ENCODE measurements at regions not wholly inside any gene's neighbourhood (a gene's known extent, or its start where the extent isn't known, plus 50 kb on each side); places are given as distances from the start of the nearest gene placed in this dataset.
"Not testable (repeated sequence)": the region's sequence is repeated elsewhere in the genome, so short reads cannot be mapped to it uniquely, and the experiment has no call there.

GRCh38 chr6:167476844-167477595, 152.1 kb downstream of the TTLL2 start:
- H3K27me3 ChIP-seq (ENCODE audit: control insufficient read depth in 5 of 5, insufficient read depth in 4 of 5, low read length in 5 of 5): peaks cover 0 to 4% (median 0%) of the 10 kb centered on the region in 5 donors
- no peaks in the 10 kb centered on the region for H3K36me3 ChIP-seq (ENCODE audit: control insufficient read depth in 5 of 5, insufficient read depth in 5 of 5, low read length in 5 of 5)
- no peak overlapping the region for H3K9ac ChIP-seq (ENCODE audit: low read length in 5 of 5)
- no peaks in the 10 kb centered on the region for H3K9me3 ChIP-seq (ENCODE audit: control insufficient read depth in 5 of 5, low read length in 5 of 5)
- no peak overlapping the region for H3K27ac ChIP-seq (ENCODE audit: low read depth, low read length)
- H3K4me3 ChIP-seq (ENCODE audit: low read depth in 1 of 5, low read length in 5 of 5): no peak overlapping the region
- H3K4me1 ChIP-seq (ENCODE audit: control insufficient read depth in 5 of 5, insufficient read depth in 5 of 5, low read length in 5 of 5): peaks cover 6 to 28% (median 12%) of the 10 kb centered on the region in 5 donors

- Histone ChIP-seq H3K36me3 (ENCODE audit: control insufficient read depth in 5 of 5, insufficient read depth in 5 of 5, low read length in 5 of 5) (no peaks in the 10 kb centered on the region), H3K27ac (ENCODE audit: low read depth, low read length) (no peak overlapping the region), H3K9me3 (ENCODE audit: control insufficient read depth in 5 of 5, low read length in 5 of 5) (no peaks in the 10 kb centered on the region), H3K4me3 (ENCODE audit: low read depth in 1 of 5, low read length in 5 of 5) (no peak overlapping the region), H3K9ac (ENCODE audit: low read length in 5 of 5) (no peak overlapping the region), H3K4me1 (ENCODE audit: control insufficient read depth in 5 of 5, insufficient read depth in 5 of 5, low read length in 5 of 5) (peaks cover 6 to 28% (median 12%) of the 10 kb centered on the region in 5 donors), H3K27me3 (ENCODE audit: control insufficient read depth in 5 of 5, insufficient read depth in 4 of 5, low read length in 5 of 5) (peaks cover 0 to 6% (median 0%) of the 10 kb centered on the region in 5 donors)
Observed at GRCh38 chr6:167477688-167478087, 152.8 kb downstream of the TTLL2 start.

- H3K9me3 ChIP-seq (ENCODE audit: control insufficient read depth in 5 of 5, low read length in 5 of 5): no peaks in the 10 kb centered on the region
- H3K27ac ChIP-seq (ENCODE audit: low read depth, low read length): peak overlapping the region; percentile 30
- peaks cover 6 to 25% (median 9%) of the 10 kb centered on the region in 5 donors for H3K4me1 ChIP-seq (ENCODE audit: control insufficient read depth in 5 of 5, insufficient read depth in 5 of 5, low read length in 5 of 5)
- no peaks in the 10 kb centered on the region for H3K36me3 ChIP-seq (ENCODE audit: control insufficient read depth in 5 of 5, insufficient read depth in 5 of 5, low read length in 5 of 5)
- peak overlapping the region in 1 of 5 donors; percentile 18 for H3K4me3 ChIP-seq (ENCODE audit: low read depth in 1 of 5, low read length in 5 of 5)
- H3K9ac ChIP-seq (ENCODE audit: low read length in 5 of 5): no peak overlapping the region
- H3K27me3 ChIP-seq (ENCODE audit: control insufficient read depth in 5 of 5, insufficient read depth in 4 of 5, low read length in 5 of 5): peaks cover 0 to 6% (median 0%) of the 10 kb centered on the region in 5 donors
Observed at GRCh38 chr6:167479301-167479700, 154.4 kb downstream of the TTLL2 start.

GRCh38 chr6:167479901-167480648, 155.2 kb downstream of the TTLL2 start:
- peak overlapping the region in 3 of 5 donors; percentile 2 to 48 (median 18) for H3K4me3 ChIP-seq (ENCODE audit: low read depth in 1 of 5, low read length in 5 of 5)
- peaks cover 0 to 6% (median 0%) of the 10 kb centered on the region in 5 donors for H3K27me3 ChIP-seq (ENCODE audit: control insufficient read depth in 5 of 5, insufficient read depth in 4 of 5, low read length in 5 of 5)
- peaks cover 6 to 25% (median 9%) of the 10 kb centered on the region in 5 donors for H3K4me1 ChIP-seq (ENCODE audit: control insufficient read depth in 5 of 5, insufficient read depth in 5 of 5, low read length in 5 of 5)
- no peak overlapping the region for H3K9ac ChIP-seq (ENCODE audit: low read length in 5 of 5)
- H3K9me3 ChIP-seq (ENCODE audit: control insufficient read depth in 5 of 5, low read length in 5 of 5): no peaks in the 10 kb centered on the region
- peak overlapping the region; percentile 30 for H3K27ac ChIP-seq (ENCODE audit: low read depth, low read length)
- H3K36me3 ChIP-seq (ENCODE audit: control insufficient read depth in 5 of 5, insufficient read depth in 5 of 5, low read length in 5 of 5): no peaks in the 10 kb centered on the region

GRCh38 chr6:167481307-167481926, 156.5 kb downstream of the TTLL2 start:
- H3K36me3 ChIP-seq (ENCODE audit: control insufficient read depth in 5 of 5, insufficient read depth in 5 of 5, low read length in 5 of 5): no peaks in the 10 kb centered on the region
- no peaks in the 10 kb centered on the region for H3K9me3 ChIP-seq (ENCODE audit: control insufficient read depth in 5 of 5, low read length in 5 of 5)
- H3K9ac ChIP-seq (ENCODE audit: low read length in 5 of 5): no peak overlapping the region
- no peak overlapping the region for H3K27ac ChIP-seq (ENCODE audit: low read depth, low read length)
- no peak overlapping the region for H3K4me3 ChIP-seq (ENCODE audit: low read depth in 1 of 5, low read length in 5 of 5)
- peaks cover 6 to 25% (median 9%) of the 10 kb centered on the region in 5 donors for H3K4me1 ChIP-seq (ENCODE audit: control insufficient read depth in 5 of 5, insufficient read depth in 5 of 5, low read length in 5 of 5)
- H3K27me3 ChIP-seq (ENCODE audit: control insufficient read depth in 5 of 5, insufficient read depth in 4 of 5, low read length in 5 of 5): peaks cover 0 to 6% (median 0%) of the 10 kb centered on the region in 5 donors

- peaks cover 6 to 25% (median 9%) of the 10 kb centered on the region in 5 donors for H3K4me1 ChIP-seq (ENCODE audit: control insufficient read depth in 5 of 5, insufficient read depth in 5 of 5, low read length in 5 of 5)
- H3K4me3 ChIP-seq (ENCODE audit: low read depth in 1 of 5, low read length in 5 of 5); H3K27ac ChIP-seq (ENCODE audit: low read depth, low read length); H3K27me3 ChIP-seq (ENCODE audit: control insufficient read depth in 5 of 5, insufficient read depth in 4 of 5, low read length in 5 of 5); H3K36me3 ChIP-seq (ENCODE audit: control insufficient read depth in 5 of 5, insufficient read depth in 5 of 5, low read length in 5 of 5); H3K9me3 ChIP-seq (ENCODE audit: control insufficient read depth in 5 of 5, low read length in 5 of 5); H3K9ac ChIP-seq (ENCODE audit: low read length in 5 of 5): not testable (repeated sequence)
Observed at GRCh38 chr6:167482801-167483200, 157.9 kb downstream of the TTLL2 start.

- H3K27ac ChIP-seq (ENCODE audit: low read depth, low read length): no peak overlapping the region
- H3K4me3 ChIP-seq (ENCODE audit: low read depth in 1 of 5, low read length in 5 of 5): no peak overlapping the region
- peaks cover 0 to 9% (median under 1%) of the 10 kb centered on the region in 5 donors for H3K4me1 ChIP-seq (ENCODE audit: control insufficient read depth in 5 of 5, insufficient read depth in 5 of 5, low read length in 5 of 5)
- H3K9me3 ChIP-seq (ENCODE audit: control insufficient read depth in 5 of 5, low read length in 5 of 5): no peaks in the 10 kb centered on the region
- no peaks in the 10 kb centered on the region for H3K36me3 ChIP-seq (ENCODE audit: control insufficient read depth in 5 of 5, insufficient read depth in 5 of 5, low read length in 5 of 5)
- H3K27me3 ChIP-seq (ENCODE audit: control insufficient read depth in 5 of 5, insufficient read depth in 4 of 5, low read length in 5 of 5): peaks cover 0 to 6% (median 0%) of the 10 kb centered on the region in 5 donors
- H3K9ac ChIP-seq (ENCODE audit: low read length in 5 of 5): no peak overlapping the region
Observed at GRCh38 chr6:167485186-167485978, 160.5 kb downstream of the TTLL2 start.

GRCh38 chr6:167487749-167488664, 163.1 kb downstream of the TTLL2 start:
- peaks cover 0 to 14% (median 7%) of the 10 kb centered on the region in 5 donors for H3K27me3 ChIP-seq (ENCODE audit: control insufficient read depth in 5 of 5, insufficient read depth in 4 of 5, low read length in 5 of 5)
- peaks cover 0 to 12% (median 5%) of the 10 kb centered on the region in 5 donors for H3K4me1 ChIP-seq (ENCODE audit: control insufficient read depth in 5 of 5, insufficient read depth in 5 of 5, low read length in 5 of 5)
- H3K9me3 ChIP-seq (ENCODE audit: control insufficient read depth in 5 of 5, low read length in 5 of 5): peaks cover 0 to under 1% (median 0%) of the 10 kb centered on the region in 5 donors
- no peak overlapping the region for H3K4me3 ChIP-seq (ENCODE audit: low read depth in 1 of 5, low read length in 5 of 5)
- H3K36me3 ChIP-seq (ENCODE audit: control insufficient read depth in 5 of 5, insufficient read depth in 5 of 5, low read length in 5 of 5): no peaks in the 10 kb centered on the region
- no peak overlapping the region for H3K27ac ChIP-seq (ENCODE audit: low read depth, low read length)
- H3K9ac ChIP-seq (ENCODE audit: low read length in 5 of 5): no peak overlapping the region
